Fibroblast of pulmonary artery (primary cell): ENCODE measurements at regions not wholly inside any gene's neighbourhood (a gene's known extent, or its start where the extent isn't known, plus 50 kb on each side); places are given as distances from the start of the nearest gene placed in this dataset.

Source experiments
- DNase-seq: peaks from one replicate; pipeline ENCODE4 v3.0.0-alpha.2; 2010; ENCODE audit warnings: low read depth
- H3K4me3 ChIP-seq: replicated peaks from 2 replicates; pipeline ENCODE4 v1.5.1; 2011; ENCODE audit warnings: low read depth, mild to moderate bottlenecking, control low read depth, low read length, moderate library complexity
- CTCF ChIP-seq: IDR thresholded peaks from 2 replicates; pipeline ENCODE4 v1.5.1; 2011; ENCODE audit warnings: mild to moderate bottlenecking, control low read depth, low read length, inconsistent platforms; ENCODE audit errors: missing control alignments

GRCh38 chr7:84801396-84801795, 385.5 kb downstream of the SEMA3D start:
- H3K4me3 ChIP-seq, result no peak overlapping the region
- TF ChIP-seq CTCF, result no peak
- peak; percentile 26 for DNase-seq

- no peak for TF ChIP-seq CTCF
- no peak overlapping the region for H3K4me3 ChIP-seq
- no peak for DNase-seq
Observed at GRCh38 chr7:84800846-84801245, 386.0 kb downstream of the SEMA3D start.

- no peak for TF ChIP-seq CTCF
- DNase-seq, result peak; percentile 16
- H3K4me3 ChIP-seq, result no peak overlapping the region
Observed at GRCh38 chr7:84799106-84799505, 387.8 kb downstream of the SEMA3D start.

GRCh38 chr7:84792231-84792893, 394.5 kb downstream of the SEMA3D start:
- no peak for TF ChIP-seq CTCF
- DNase-seq, result no peak
- H3K4me3 ChIP-seq, result no peak overlapping the region

- peak; percentile 81 for DNase-seq
- no peak for TF ChIP-seq CTCF
- H3K4me3 ChIP-seq, result no peak overlapping the region
Observed at GRCh38 chr7:84790882-84791281, 396.0 kb downstream of the SEMA3D start.

GRCh38 chr7:84786073-84786472, 400.8 kb downstream of the SEMA3D start:
- H3K4me3 ChIP-seq, result no peak overlapping the region
- no peak for DNase-seq
- no peak for TF ChIP-seq CTCF

GRCh38 chr7:84784450-84784849, 402.4 kb downstream of the SEMA3D start:
- DNase-seq, result no peak
- TF ChIP-seq CTCF, result no peak

More at GRCh38 chr7:84784450-84784849, 402.4 kb downstream of the SEMA3D start:
- H3K4me3 ChIP-seq, result no peak overlapping the region
